K562 (cell line): ENCODE measurements at regions not wholly inside any gene's neighbourhood (a gene's known extent, or its start where the extent isn't known, plus 50 kb on each side); places are given as distances from the start of the nearest gene placed in this dataset.

ENCODE experiments used
- ATAC-seq: fragments of 200-7000 bp; cut with Tn5 transposase; 3 replicates; pipeline ENCODE4 v1.9.1; 2020; ENCODE audit warnings: moderate library complexity
- BruUV-seq: library from RNA; stranded (reverse); fragments of 400-500 nt; replicated peaks from 2 replicates; lab custom pipeline; 2021; lab: Mats Ljungman, UMichigan
- CTCF ChIA-PET: fragments of 300-600 bp; formaldehyde crosslinking; extraction: SDS; loops from one replicate; lab custom pipeline; 2021; ENCODE audit warnings: low intra/inter-chr PET ratio; lab: Yijun Ruan, JAX
- POLR2A ChIA-PET: fragments of 300-600, 350-650 bp; sonication (Branson Sonifier 250); formaldehyde crosslinking; extraction: SDS; loops from one replicate; lab custom pipeline; 2021; ENCODE audit warnings: antibody characterized with exemption, inconsistent platforms; lab: Yijun Ruan, JAX
- DNase-seq, 4 experiments: peaks; one replicate each; pipeline versions ENCODE4 v3.0.0 to v3.0.0-alpha.2; 2011 to 2018; ENCODE audit warnings: low spot score in 3 of 4, mixed read lengths in 3 of 4; ENCODE audit errors: extremely low read depth in 1 of 4
- FAIRE-seq: peaks from 2 replicates; lab custom pipeline; 2011; peaks lifted over from hg19 to GRCh38; lab: Jason Lieb, UNC
- H2AFZ ChIP-seq: 2 replicates; pipeline ENCODE4 v1.6.0; 2011; ENCODE audit warnings: low read depth, low read length, control low read depth, inconsistent platforms
- H3K27ac ChIP-seq: fragments of 200-600 bp; 3 replicates; pipeline ENCODE4 v1.8.0; 2011; ENCODE audit warnings: low read depth, mild to moderate bottlenecking, control low read depth, inconsistent platforms, low read length, moderate library complexity, mixed read lengths; ENCODE audit errors: extremely low read depth
- H3K27me3 ChIP-seq, 2 experiments: fragments of 300-600 bp in 1 of 2; 2 replicates in 1 of 2; 3 replicates in 1 of 2; pipeline versions ENCODE4 v1.6.0 to v1.8.0; 2011; ENCODE audit warnings: inconsistent platforms in 2 of 2, low read length in 2 of 2, mild to moderate bottlenecking in 1 of 2, mixed read lengths in 1 of 2, moderate library complexity in 1 of 2; ENCODE audit not compliant: control insufficient read depth in 2 of 2, insufficient read depth in 2 of 2
- H3K36me3 ChIP-seq: fragments of 300-600 bp; 3 replicates; pipeline ENCODE4 v1.8.0; 2011; ENCODE audit warnings: mild to moderate bottlenecking, low read length, inconsistent platforms; ENCODE audit not compliant: control insufficient read depth, insufficient read depth
- H3K4me1 ChIP-seq, 2 experiments: fragments of 200-600 bp in 1 of 2; replicated peaks in 1 of 2; 2 replicates in 1 of 2; 3 replicates in 1 of 2; pipeline versions ENCODE4 v1.5.1 to v1.8.0; 2011; ENCODE audit warnings: inconsistent platforms in 2 of 2, low read length in 2 of 2, mild to moderate bottlenecking in 1 of 2, mixed read lengths in 1 of 2, moderate library complexity in 1 of 2; ENCODE audit not compliant: control insufficient read depth in 2 of 2, insufficient read depth in 2 of 2
- H3K4me2 ChIP-seq: 2 replicates; pipeline ENCODE4 v1.6.1; 2011; ENCODE audit warnings: low read length, control low read depth, inconsistent platforms, mixed read lengths; ENCODE audit not compliant: insufficient read depth
- H3K4me3 ChIP-seq: fragments of 200-600 bp; sonication (generic), shearing (Covaris generic); 2 replicates; pipeline ENCODE4 v1.5.1; 2016; ENCODE audit warnings: control low read depth, inconsistent platforms
- H3K79me2 ChIP-seq: fragments of 200-600 bp; 3 replicates; pipeline ENCODE4 v1.8.0; 2011; ENCODE audit warnings: low read length, inconsistent platforms; ENCODE audit not compliant: control insufficient read depth, insufficient read depth
- H3K9ac ChIP-seq, 2 experiments: 2 replicates each; pipeline versions ENCODE4 v1.6.0 to v1.6.1; 2011; ENCODE audit warnings: low read depth in 2 of 2, low read length in 2 of 2, control low read depth in 1 of 2, inconsistent platforms in 1 of 2, mild to moderate bottlenecking in 1 of 2, mixed read lengths in 1 of 2; ENCODE audit not compliant: insufficient read depth in 1 of 2
- H3K9me1 ChIP-seq: one replicate; pipeline ENCODE4 v1.6.0; 2011; ENCODE audit warnings: inconsistent platforms, mild to moderate bottlenecking, low read length, moderate library complexity; ENCODE audit not compliant: control insufficient read depth, insufficient read depth
- H3K9me3 ChIP-seq: replicated peaks from 2 replicates; pipeline ENCODE4 v1.5.1; 2011; ENCODE audit warnings: low read depth, low read length, inconsistent platforms; ENCODE audit not compliant: control insufficient read depth, insufficient read depth
- H4K20me1 ChIP-seq: replicated peaks from 2 replicates; pipeline ENCODE4 v1.6.1; 2011; ENCODE audit warnings: low read length, inconsistent platforms, mixed read lengths; ENCODE audit not compliant: control insufficient read depth, insufficient read depth
- CCNT2 ChIP-seq: IDR thresholded peaks from 2 replicates; pipeline ENCODE4 v1.6.1; 2011; ENCODE audit warnings: borderline replicate concordance, low read depth, mild to moderate bottlenecking, moderate library complexity, mixed read lengths, low read length; ENCODE audit not compliant: insufficient read length; ENCODE audit errors: extremely low read depth
- HIVEP1 ChIP-seq: fragments of 250-450 bp; sonication (Bioruptor Pico); IDR thresholded peaks from 2 replicates; pipeline ENCODE4 v1.4.0; 2020; ENCODE audit warnings: mild to moderate bottlenecking
- LEF1 ChIP-seq: fragments of 450-650 bp; IDR thresholded peaks from 2 replicates; pipeline ENCODE4 v1.6.1; 2016; ENCODE audit warnings: mild to moderate bottlenecking
- NCOA2 ChIP-seq, 2 experiments: fragments of 450-650 bp; IDR thresholded peaks; 2 replicates each; pipeline ENCODE4 v1.6.1; 2018; ENCODE audit warnings: mild to moderate bottlenecking in 2 of 2, moderate library complexity in 1 of 2; ENCODE audit not compliant: partially characterized antibody in 2 of 2
- NFIC ChIP-seq: fragments of 450-650 bp; IDR thresholded peaks from 2 replicates; pipeline ENCODE4 v1.6.1; 2017; ENCODE audit warnings: mild to moderate bottlenecking, inconsistent platforms
- PURB ChIP-seq: sonication (generic); formaldehyde crosslinking; IDR thresholded peaks from 2 replicates; pipeline ENCODE4 v1.9.0; 2021; ENCODE audit warnings: low read depth, mild to moderate bottlenecking, missing genetic modification reagents
- RBM39 ChIP-seq: fragments of 200-400 bp; formaldehyde crosslinking; optimal IDR thresholded peaks from 2 replicates; pipeline ENCODE3; 2018; ENCODE audit warnings: low read depth, low read length
- SMARCC2 ChIP-seq: fragments of 450-650 bp; IDR thresholded peaks from 2 replicates; pipeline ENCODE4 v1.6.1; 2017; ENCODE audit warnings: antibody characterized with exemption, moderate library complexity, mild to moderate bottlenecking, low read depth
- SREBF2 ChIP-seq: sonication (generic); formaldehyde crosslinking; IDR thresholded peaks from 2 replicates; pipeline ENCODE4 v1.4.0; 2020; ENCODE audit warnings: mild to moderate bottlenecking, missing genetic modification reagents
- ZBTB17 ChIP-seq: fragments of 450-650 bp; formaldehyde crosslinking; IDR thresholded peaks from 2 replicates; pipeline ENCODE4 v1.4.0; 2020; ENCODE audit warnings: mild to moderate bottlenecking
- ZNF175 ChIP-seq: fragments of 200-800 bp; sonication (Bioruptor generic); IDR thresholded peaks from 2 replicates; pipeline ENCODE4 v1.6.1; 2016; ENCODE audit warnings: low read depth, mild to moderate bottlenecking, missing genetic modification characterization, missing compliant biosample characterization
- ZNF282 ChIP-seq: sonication (generic); formaldehyde crosslinking; IDR thresholded peaks from 2 replicates; pipeline ENCODE4 v1.8.1; 2023; ENCODE audit warnings: missing genetic modification reagents
- ZNF347 ChIP-seq: fragments of 450-650 bp; formaldehyde crosslinking; IDR thresholded peaks from 2 replicates; pipeline ENCODE4 v1.4.0; 2020; ENCODE audit warnings: low read depth, mild to moderate bottlenecking, moderate library complexity
- ZNF445 ChIP-seq: fragments of 250-450 bp; sonication (Bioruptor Pico); IDR thresholded peaks from 2 replicates; pipeline ENCODE4 v1.4.0; 2020; ENCODE audit warnings: low read depth, mild to moderate bottlenecking, moderate library complexity
- ZNF764 ChIP-seq: fragments of 250-450 bp; sonication (Bioruptor Pico); IDR thresholded peaks from 2 replicates; pipeline ENCODE4 v1.4.0; 2020; ENCODE audit warnings: low read depth, mild to moderate bottlenecking, moderate library complexity
- WGBS: fragments of 100-300 bp; shearing (Covaris generic); methylation state at CpG from one replicate; pipeline ENCODE4 v1.1.6; 2016; ENCODE audit warnings: low coverage, mixed read lengths; ENCODE audit not compliant: insufficient coverage; ENCODE audit errors: missing lambda C conversion rate; 5-methylcytosine and 5-hydroxymethylcytosine counted together
- in situ Hi-C: fragments of 300-500 bp; cut with MboI; formaldehyde crosslinking; loops from 4 replicates; pipeline ENCODE4 v1.15.0; 2018; ENCODE audit warnings: inconsistent platforms, mixed read lengths
- intact Hi-C: fragments of 100-400 bp; cut with micrococcal nuclease; formaldehyde crosslinking; loops from 2 replicates; pipeline ENCODE4 v1.14.2; 2022
- TF ChIP-seq, protein P1 (sequence below): sonication (generic); formaldehyde crosslinking; IDR thresholded peaks from 2 replicates; pipeline ENCODE4 v1.5.0; 2020; ENCODE audit warnings: missing genetic modification reagents
- TF ChIP-seq, protein P2 (sequence below): fragments of 450-650 bp; IDR thresholded peaks from 2 replicates; pipeline ENCODE4 v1.6.1; 2016

DNA sequence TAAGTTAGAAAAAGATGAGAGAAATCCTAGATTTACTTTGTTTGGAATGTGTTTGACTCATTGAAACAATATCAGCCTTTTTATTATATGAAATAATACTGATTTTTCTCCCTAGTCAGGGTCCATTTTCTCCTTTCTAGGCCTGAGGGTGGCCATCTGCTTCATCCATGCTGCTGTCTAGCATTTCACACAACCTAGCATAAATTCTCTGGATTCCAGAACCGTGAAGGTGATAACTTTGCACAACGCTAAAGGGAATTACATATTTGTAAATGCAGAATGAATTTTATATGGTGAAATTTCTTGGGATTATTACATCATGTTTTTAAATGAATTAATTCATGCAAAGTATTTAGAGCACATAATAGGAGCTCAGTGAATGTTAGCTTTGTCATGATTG, 505.1 kb downstream of the INHBA start:
- intact Hi-C loops (no loop called here), in situ Hi-C loops (no loop called here)
- FAIRE-seq, result no peak
- Histone ChIP-seq H3K79me2 (no peaks in the 10 kb centered on the region), H3K9me1 (no peaks in the 10 kb centered on the region), H3K27ac (no peak overlapping the region), H3K27me3 (no peaks in the 10 kb centered on the region), H3K9ac (no peak overlapping the region), H3K4me2 (no peak overlapping the region), H3K9me3 (no peaks in the 10 kb centered on the region), H3K36me3 (no peaks in the 10 kb centered on the region), H4K20me1 (no peaks in the 10 kb centered on the region)
- ChIA-PET POLR2A (no interaction called here), CTCF (no interaction called here)
- no peak for ATAC-seq
- DNase-seq, result no peak
- WGBS, result 0% methylated on average over 2 of the region's 2 CpGs
- BruUV-seq, result no TSS peak
- TF ChIP-seq NCOA2 (IDR thresholded peaks at IDR 0.05; ENCODE audit: partially characterized antibody in 2 of 2), result no peak
- TF ChIP-seq, protein P1, sequence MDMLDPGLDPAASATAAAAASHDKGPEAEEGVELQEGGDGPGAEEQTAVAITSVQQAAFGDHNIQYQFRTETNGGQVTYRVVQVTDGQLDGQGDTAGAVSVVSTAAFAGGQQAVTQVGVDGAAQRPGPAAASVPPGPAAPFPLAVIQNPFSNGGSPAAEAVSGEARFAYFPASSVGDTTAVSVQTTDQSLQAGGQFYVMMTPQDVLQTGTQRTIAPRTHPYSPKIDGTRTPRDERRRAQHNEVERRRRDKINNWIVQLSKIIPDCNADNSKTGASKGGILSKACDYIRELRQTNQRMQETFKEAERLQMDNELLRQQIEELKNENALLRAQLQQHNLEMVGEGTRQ, result no peak
- TF ChIP-seq, protein P2, sequence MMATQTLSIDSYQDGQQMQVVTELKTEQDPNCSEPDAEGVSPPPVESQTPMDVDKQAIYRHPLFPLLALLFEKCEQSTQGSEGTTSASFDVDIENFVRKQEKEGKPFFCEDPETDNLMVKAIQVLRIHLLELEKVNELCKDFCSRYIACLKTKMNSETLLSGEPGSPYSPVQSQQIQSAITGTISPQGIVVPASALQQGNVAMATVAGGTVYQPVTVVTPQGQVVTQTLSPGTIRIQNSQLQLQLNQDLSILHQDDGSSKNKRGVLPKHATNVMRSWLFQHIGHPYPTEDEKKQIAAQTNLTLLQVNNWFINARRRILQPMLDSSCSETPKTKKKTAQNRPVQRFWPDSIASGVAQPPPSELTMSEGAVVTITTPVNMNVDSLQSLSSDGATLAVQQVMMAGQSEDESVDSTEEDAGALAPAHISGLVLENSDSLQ, result no peak
- TF ChIP-seq, all 486 proteins: peak for 0
- no peak overlapping the region for H2AFZ ChIP-seq
- no peak overlapping the region for H3K4me3 ChIP-seq
- H3K4me1 ChIP-seq, result no peaks in the 10 kb centered on the region

DNA sequence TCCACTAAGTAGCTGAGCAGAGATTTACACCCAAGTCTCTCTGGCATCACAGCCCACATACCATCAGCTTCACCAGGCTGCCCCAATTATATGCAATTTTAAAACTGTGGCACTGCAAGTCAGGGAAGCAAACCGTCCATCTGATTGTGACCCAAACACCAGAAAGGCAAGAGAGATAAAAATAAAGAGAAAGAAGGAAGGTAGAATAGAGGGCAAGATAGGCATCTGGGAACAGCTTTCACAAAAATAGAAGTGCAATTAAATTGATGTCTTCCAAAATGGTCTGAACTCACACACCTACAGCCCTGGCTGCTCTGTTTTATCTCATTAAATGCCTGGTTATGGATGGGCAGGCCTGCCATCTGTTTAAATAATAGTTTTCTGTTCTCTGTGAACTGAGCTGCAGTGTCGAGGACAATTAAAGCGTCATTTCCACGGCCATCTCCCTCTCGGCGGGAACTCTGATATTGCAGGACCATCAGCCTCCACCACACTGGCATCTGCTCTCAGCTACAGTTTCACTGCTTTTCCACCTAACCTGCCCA, 509.1 kb downstream of the INHBA start:
- Histone ChIP-seq H3K9me3 (no peaks in the 10 kb centered on the region; the same call in 1 of the 2 replicates), H4K20me1 (no peaks in the 10 kb centered on the region), H3K27me3 (no peaks in the 10 kb centered on the region), H3K27ac (no peak overlapping the region), H3K79me2 (no peaks in the 10 kb centered on the region), H3K36me3 (no peaks in the 10 kb centered on the region), H2AFZ (no peak overlapping the region), H3K4me1 (no peaks in the 10 kb centered on the region), H3K4me3 (no peak overlapping the region), H3K9me1 (no peaks in the 10 kb centered on the region), H3K9ac (no peak overlapping the region), H3K4me2 (no peak overlapping the region)
- 0% methylated on average over 6 of the region's 6 CpGs for WGBS
- intact Hi-C loops, result no loop called here
- CTCF ChIA-PET, result no interaction called here
- ATAC-seq (no peak), FAIRE-seq (no peak), DNase-seq (no peak)
- no TSS peak for BruUV-seq
- POLR2A ChIA-PET, result interaction anchor here (0.6 kb wide), 1 partner anchor 68 kb away, joined by 3 read pairs; no protein-coding TSS in a partner anchor
- in situ Hi-C loops, result no loop called here
- TF ChIP-seq ZBTB17 (CRISPR knock-in tag) (no peak), ZNF347 (no peak), ZNF764 (no peak), PURB (no peak), NFIC (no peak), HIVEP1 (no peak), ZNF175 (CRISPR knock-in tag) (no peak), LEF1 (no peak), ZNF282 (CRISPR knock-in tag) (no peak), ZNF445 (CRISPR knock-in tag) (no peak), RBM39 (no peak), CCNT2 (no peak), SREBF2 (CRISPR knock-in tag) (no peak), SMARCC2 (no peak)
